Fibroblast of villous mesenchyme (primary cell): ENCODE measurements at regions not wholly inside any gene's neighbourhood (a gene's known extent, or its start where the extent isn't known, plus 50 kb on each side); places are given as distances from the start of the nearest gene placed in this dataset.

Experiments
- DNase-seq: peaks from one replicate; pipeline ENCODE4 v3.0.0-alpha.2; 2010; ENCODE audit warnings: low read depth
- H3K4me3 ChIP-seq: 2 replicates; pipeline ENCODE4 v1.5.1; 2011; ENCODE audit warnings: low read depth, mild to moderate bottlenecking, low read length
- TF ChIP-seq, protein P1 (sequence below): IDR thresholded peaks from 2 replicates; pipeline ENCODE4 v1.5.1; 2012; ENCODE audit warnings: low read depth, mild to moderate bottlenecking, low read length; ENCODE audit not compliant: insufficient read depth

DNA sequence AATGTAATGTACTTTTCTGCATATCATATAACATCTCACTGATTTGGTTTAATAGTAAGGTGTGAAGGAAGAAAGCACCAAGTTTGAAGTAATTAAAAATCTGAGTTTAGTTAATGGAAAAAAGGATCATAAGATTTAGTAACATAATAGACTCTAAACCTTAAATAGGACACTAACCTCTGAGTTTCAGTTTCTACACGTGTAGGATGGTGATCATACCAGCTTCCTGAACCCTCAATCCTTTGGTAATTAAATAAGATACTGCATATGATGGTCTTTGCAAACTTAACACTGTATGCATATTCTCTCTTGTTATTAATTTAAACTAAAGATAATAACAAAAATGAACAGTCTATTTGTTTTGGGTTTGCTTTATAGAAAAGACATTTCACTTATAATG lies 216.8 kb downstream of the NUP35 start:
- TF ChIP-seq, protein P1, sequence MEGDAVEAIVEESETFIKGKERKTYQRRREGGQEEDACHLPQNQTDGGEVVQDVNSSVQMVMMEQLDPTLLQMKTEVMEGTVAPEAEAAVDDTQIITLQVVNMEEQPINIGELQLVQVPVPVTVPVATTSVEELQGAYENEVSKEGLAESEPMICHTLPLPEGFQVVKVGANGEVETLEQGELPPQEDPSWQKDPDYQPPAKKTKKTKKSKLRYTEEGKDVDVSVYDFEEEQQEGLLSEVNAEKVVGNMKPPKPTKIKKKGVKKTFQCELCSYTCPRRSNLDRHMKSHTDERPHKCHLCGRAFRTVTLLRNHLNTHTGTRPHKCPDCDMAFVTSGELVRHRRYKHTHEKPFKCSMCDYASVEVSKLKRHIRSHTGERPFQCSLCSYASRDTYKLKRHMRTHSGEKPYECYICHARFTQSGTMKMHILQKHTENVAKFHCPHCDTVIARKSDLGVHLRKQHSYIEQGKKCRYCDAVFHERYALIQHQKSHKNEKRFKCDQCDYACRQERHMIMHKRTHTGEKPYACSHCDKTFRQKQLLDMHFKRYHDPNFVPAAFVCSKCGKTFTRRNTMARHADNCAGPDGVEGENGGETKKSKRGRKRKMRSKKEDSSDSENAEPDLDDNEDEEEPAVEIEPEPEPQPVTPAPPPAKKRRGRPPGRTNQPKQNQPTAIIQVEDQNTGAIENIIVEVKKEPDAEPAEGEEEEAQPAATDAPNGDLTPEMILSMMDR: no peak
- no peak overlapping the region for H3K4me3 ChIP-seq
- DNase-seq: no peak

DNA sequence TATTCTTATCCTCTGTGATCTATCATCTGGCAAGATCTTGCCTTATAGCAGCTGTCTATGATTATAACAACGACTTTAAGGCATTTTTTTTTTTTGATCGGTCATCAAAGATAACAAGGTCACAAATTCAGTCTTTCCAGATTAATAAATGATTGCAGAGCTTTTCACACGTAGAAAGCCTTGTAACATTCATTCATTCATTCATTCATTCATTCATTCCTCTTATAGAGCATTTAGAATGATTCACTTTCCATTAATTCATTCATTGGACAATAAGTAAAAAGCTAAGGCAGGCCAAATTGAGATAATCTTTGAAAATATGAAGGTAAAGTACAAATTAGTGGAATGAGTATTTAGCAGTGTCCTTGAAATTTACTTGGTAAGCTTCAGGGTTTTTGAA lies 223.7 kb downstream of the NUP35 start:
- DNase-seq: no peak
- no peak overlapping the region for H3K4me3 ChIP-seq
- TF ChIP-seq, protein P1: no peak

DNA sequence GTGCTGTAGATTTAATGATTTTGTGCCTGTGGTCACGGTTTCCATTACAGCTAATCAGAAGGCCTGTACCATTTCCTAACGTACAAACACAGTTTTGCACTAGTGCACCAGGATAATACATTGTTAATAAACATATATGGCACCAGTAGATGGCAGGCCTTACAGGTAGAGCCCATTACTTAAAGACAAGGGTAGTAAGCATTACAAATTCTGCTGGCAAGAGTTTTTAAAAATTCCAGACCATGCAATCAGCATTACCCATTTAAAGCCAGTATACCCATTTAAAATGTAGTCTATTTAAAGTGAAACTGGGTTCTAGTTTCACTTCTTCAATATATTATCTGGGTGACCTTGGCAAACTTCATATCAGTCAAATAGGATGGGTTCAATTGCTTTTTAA lies 224.2 kb downstream of the NUP35 start:
- DNase-seq: no peak
- TF ChIP-seq, protein P1: no peak
- no peak overlapping the region for H3K4me3 ChIP-seq

DNA sequence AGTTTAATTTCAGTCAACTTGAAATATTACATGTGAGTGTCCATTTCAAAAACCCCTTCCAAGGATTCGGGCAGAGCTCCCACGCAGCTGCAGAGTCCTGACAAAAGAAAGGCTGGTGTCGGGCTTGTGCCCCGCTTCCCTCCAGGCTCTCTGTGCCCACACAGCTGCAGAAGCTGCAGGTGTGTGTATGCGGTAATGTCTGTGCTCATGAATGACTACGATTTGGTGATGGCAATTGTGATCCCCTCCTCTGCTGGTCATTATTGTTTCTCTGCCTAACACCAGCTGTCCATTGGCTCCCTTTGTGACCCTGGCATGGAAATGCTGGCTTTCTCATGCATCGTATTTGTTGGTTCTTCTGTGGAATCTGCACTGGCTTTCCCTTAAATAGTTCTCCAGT lies 224.8 kb downstream of the NUP35 start:
- DNase-seq: no peak
- TF ChIP-seq, protein P1: no peak
- no peak overlapping the region for H3K4me3 ChIP-seq

DNA sequence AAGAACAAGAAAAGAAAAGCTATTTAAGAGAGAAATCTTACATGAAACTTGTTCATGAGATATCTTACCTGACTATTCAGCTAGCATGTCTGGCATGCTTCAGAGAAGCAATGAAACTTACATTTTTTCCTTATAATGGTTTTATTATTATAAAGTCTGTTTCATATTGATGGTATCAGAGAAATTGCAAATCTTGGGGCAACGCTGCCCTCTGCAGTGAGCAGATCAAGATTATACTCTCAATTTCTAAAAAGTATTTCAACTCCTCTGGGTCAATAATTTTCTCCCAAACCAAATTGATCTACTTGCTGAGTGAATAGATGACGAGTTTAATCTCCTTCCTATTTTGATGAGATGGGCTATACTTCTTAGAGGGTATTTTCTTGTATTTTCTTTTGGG lies 235.6 kb downstream of the NUP35 start:
- TF ChIP-seq, protein P1: no peak
- no peak for DNase-seq
- H3K4me3 ChIP-seq: no peak overlapping the region

DNA sequence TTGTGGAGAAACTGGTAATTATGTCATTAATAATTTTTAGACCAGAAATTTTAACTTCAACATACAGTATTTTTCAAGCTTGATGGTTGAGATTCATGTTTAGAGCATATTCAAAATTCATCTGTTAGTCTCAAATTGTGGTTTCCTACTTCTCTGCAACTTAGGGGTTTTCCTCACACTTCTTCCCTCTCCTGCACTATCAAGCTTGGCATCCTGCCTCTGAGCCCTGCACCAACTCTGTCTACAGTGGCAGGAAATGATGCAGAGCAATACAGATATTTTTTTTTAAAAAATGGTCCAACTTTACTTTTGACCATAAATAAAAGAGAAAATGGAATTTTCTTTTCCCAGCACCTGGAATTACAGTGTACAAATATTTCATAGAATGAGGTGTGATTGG lies 247.3 kb downstream of the NUP35 start:
- TF ChIP-seq, protein P1: no peak
- H3K4me3 ChIP-seq: no peak overlapping the region
- DNase-seq: no peak

DNA sequence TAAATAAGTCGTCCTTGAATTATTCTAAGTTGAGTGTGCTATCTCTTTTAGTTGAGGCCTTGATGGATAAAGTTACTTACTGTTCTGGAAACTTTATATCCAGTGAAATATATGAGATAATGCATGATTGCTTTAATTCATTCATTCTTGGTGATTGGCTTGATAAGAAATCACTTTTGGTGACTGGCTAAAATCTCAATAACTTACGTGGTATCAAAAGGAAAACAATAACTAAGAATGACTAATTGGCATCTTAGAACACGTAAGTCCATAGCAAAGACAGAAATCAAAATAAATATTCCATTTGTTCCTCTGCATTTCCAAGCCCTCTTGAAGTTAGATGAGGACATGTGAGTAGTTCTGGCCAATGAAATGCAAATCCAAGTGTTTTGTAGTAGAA lies 251.6 kb downstream of the NUP35 start:
- DNase-seq: no peak
- TF ChIP-seq, protein P1: no peak
- no peak overlapping the region for H3K4me3 ChIP-seq
